SH-SY5Y (cell line): ENCODE measurements at regions not wholly inside any gene's neighbourhood (a gene's known extent, or its start where the extent isn't known, plus 50 kb on each side); places are given as distances from the start of the nearest gene placed in this dataset.

Experiments used
- GATA2 ChIP-seq: IDR thresholded peaks from 2 replicates; pipeline ENCODE4 v1.6.1; 2011; ENCODE audit warnings: mild to moderate bottlenecking, low read depth, low read length
- GATA3 ChIP-seq: IDR thresholded peaks from 2 replicates; pipeline ENCODE4 v1.6.1; 2011; ENCODE audit warnings: low read depth, mild to moderate bottlenecking, low read length, moderate library complexity

- TF ChIP-seq GATA2: no peak
- no peak for TF ChIP-seq GATA3
Observed at GRCh38 chr3:159898147-159898546, 90.5 kb upstream of the IL12A start.
